Colonic mucosa (tissue), 4 donors: ENCODE measurements at regions not wholly inside any gene's neighbourhood (a gene's known extent, or its start where the extent isn't known, plus 50 kb on each side); places are given as distances from the start of the nearest gene placed in this dataset.

Experiments
- DNase-seq: peaks from one replicate; pipeline ENCODE4 v3.0.0-alpha.2; 2020
- H3K27ac ChIP-seq: fragments of 200-600 bp; one replicate; pipeline ENCODE4 v1.8.0; 2021
- H3K27me3 ChIP-seq: fragments of 200-600 bp; one replicate; pipeline ENCODE4 v1.8.0; 2021
- H3K36me3 ChIP-seq: fragments of 200-600 bp; one replicate; pipeline ENCODE4 v1.8.0; 2021
- H3K4me1 ChIP-seq: fragments of 200-600 bp; one replicate; pipeline ENCODE4 v1.8.0; 2021; ENCODE audit warnings: mild to moderate bottlenecking
- H3K4me3 ChIP-seq: fragments of 200-600 bp; one replicate; pipeline ENCODE4 v1.8.0; 2021
- H3K9ac ChIP-seq, 2 donors: one replicate each; pipeline ENCODE4 v1.7.0; 2013; ENCODE audit warnings: control low read depth in 2 of 2, low read depth in 2 of 2, low read length in 2 of 2
- H3K9me3 ChIP-seq: fragments of 200-600 bp; one replicate; pipeline ENCODE4 v1.8.0; 2021
- intact Hi-C: fragments of 100-400 bp; cut with DNase I; formaldehyde crosslinking; loops from one replicate; pipeline ENCODE4 v1.14.1; 2022
- TF ChIP-seq, protein P1 (sequence below): fragments of 200-600 bp; IDR thresholded peaks from one replicate; pipeline ENCODE4 v1.8.0; 2022; ENCODE audit warnings: antibody characterized with exemption, mild to moderate bottlenecking
- donor health status: healthy.
- donor health status: DM: no; HTN: no; CAD: no.
- donor health status: DM: no; HTN: no; CAD: no.

DNA sequence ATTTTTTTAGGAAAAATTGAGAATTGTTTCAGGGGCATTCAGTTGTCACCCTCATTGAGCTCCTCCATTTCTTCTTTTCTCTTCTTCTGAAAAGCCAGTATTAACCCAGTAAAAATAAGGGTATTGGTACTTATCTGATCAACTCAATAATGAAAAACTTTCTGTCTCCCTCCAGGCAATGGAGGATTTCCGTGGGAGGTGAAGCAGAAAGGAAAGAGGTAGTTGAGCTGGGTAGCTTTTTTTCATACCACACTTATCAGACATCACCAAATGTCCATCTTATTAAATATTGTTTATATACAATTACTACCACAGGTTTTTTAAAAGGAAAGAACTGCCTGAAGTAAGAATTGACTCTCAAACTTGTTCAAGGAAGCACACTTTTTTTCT is 731.1 kb upstream of the ZNF608 start:
- Histone ChIP-seq H3K4me1 (peaks cover 4% of the 10 kb centered on the region), H3K9me3 (no peaks in the 10 kb centered on the region), H3K9ac (no peak overlapping the region), H3K27ac (no peak overlapping the region), H3K36me3 (no peaks in the 10 kb centered on the region), H3K27me3 (no peaks in the 10 kb centered on the region), H3K4me3 (no peak overlapping the region)
- intact Hi-C loops, result no loop called here
- TF ChIP-seq, protein P1, sequence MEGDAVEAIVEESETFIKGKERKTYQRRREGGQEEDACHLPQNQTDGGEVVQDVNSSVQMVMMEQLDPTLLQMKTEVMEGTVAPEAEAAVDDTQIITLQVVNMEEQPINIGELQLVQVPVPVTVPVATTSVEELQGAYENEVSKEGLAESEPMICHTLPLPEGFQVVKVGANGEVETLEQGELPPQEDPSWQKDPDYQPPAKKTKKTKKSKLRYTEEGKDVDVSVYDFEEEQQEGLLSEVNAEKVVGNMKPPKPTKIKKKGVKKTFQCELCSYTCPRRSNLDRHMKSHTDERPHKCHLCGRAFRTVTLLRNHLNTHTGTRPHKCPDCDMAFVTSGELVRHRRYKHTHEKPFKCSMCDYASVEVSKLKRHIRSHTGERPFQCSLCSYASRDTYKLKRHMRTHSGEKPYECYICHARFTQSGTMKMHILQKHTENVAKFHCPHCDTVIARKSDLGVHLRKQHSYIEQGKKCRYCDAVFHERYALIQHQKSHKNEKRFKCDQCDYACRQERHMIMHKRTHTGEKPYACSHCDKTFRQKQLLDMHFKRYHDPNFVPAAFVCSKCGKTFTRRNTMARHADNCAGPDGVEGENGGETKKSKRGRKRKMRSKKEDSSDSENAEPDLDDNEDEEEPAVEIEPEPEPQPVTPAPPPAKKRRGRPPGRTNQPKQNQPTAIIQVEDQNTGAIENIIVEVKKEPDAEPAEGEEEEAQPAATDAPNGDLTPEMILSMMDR, result no peak
- no peak for DNase-seq

DNA sequence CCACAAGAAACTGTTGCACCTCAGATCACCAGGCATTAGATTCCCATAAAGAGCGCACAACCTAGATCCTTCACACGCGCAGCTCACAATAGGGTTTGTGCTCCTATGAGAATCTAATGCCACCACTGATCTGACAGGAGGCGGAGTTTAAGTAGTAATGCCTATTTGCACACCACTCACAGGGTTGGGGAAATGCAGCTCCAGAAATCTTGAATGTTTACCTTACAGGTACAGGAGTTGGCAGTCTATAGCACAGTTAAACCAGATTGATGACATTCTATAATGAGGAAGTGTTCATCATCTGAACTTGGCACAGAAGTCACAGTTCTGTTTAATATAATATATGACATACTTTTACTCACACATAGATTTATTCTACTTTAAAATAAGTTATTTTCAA is 732.2 kb upstream of the ZNF608 start:
- intact Hi-C loops, result no loop called here
- peak; percentile 54 for DNase-seq
- Histone ChIP-seq H3K9me3 (no peaks in the 10 kb centered on the region), H3K9ac (no peak overlapping the region), H3K4me1 (peaks cover 4% of the 10 kb centered on the region), H3K4me3 (no peak overlapping the region), H3K27me3 (no peaks in the 10 kb centered on the region), H3K36me3 (no peaks in the 10 kb centered on the region), H3K27ac (no peak overlapping the region)
- TF ChIP-seq, protein P1, result no peak

DNA sequence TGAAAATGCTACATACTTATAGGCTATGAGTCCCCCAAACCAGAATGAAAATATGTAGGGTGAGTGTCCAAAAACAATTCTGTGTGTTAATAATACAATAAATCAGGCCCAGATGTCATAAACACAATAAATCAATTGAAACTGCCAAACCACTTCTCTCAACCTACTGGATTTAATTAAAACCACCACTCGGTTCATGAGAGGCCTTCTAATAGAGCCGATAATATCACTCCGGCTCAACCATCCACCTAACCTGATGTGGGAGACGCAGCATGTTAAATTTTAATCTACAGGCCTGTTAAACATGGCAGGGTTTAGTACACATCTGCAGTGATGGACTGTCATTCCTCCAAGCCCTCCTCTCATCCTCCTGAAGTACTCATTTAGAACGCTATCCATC is 734.5 kb upstream of the ZNF608 start:
- intact Hi-C loops, result no loop called here
- H3K27me3 ChIP-seq, result no peaks in the 10 kb centered on the region
- H3K4me1 ChIP-seq, result peaks cover 4% of the 10 kb centered on the region
- no peak overlapping the region for H3K9ac ChIP-seq
- TF ChIP-seq, protein P1, result no peak
- no peaks in the 10 kb centered on the region for H3K9me3 ChIP-seq
- no peak for DNase-seq
- H3K27ac ChIP-seq, result no peak overlapping the region
- no peak overlapping the region for H3K4me3 ChIP-seq
- no peaks in the 10 kb centered on the region for H3K36me3 ChIP-seq

DNA sequence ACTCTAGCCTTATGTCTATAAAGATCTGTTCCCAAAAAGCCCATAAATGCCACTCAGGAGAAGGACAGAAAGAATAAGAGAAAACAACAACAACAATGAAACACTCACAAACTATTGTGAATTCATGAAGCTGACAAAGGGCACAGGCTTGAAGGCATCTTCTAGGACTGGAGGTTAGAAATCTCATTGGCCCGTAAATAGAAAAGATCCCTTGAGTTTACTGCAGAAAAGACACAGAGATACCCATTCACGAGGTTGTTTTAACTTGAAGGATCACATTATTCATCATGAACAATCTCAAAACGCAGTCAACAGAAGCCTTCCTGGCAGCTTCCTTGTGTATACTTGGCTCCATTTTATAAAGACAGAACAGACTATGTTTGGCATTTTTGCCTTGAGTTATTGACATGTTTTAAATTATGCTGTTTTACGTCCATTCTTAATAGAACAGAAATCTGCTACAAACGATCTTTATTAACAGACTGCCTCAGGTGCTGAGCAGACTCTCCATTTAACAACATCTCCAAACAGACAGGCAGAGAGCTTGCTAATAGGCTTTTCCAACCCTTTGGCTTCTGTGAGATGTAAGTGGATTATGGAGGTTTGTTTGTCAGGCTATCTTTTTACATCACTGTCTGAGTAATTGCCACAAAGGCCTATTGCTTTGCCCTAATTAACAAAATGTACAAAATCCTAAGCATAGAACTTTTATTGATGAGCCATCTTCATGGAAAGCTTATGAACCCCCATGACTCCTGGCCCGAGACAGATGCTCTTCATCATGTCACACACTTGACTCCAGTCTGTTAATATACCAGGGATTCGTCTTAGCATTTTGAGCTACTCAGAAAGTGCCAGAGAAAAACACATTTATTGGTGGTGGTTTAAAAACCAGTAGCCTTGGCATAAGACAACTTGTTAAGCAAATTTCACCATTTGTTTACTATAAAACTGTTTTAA is 735.3 kb upstream of the ZNF608 start:
- H3K4me1 ChIP-seq, result peaks cover 4% of the 10 kb centered on the region
- intact Hi-C loops, result no loop called here
- no peak overlapping the region for H3K27ac ChIP-seq

DNA sequence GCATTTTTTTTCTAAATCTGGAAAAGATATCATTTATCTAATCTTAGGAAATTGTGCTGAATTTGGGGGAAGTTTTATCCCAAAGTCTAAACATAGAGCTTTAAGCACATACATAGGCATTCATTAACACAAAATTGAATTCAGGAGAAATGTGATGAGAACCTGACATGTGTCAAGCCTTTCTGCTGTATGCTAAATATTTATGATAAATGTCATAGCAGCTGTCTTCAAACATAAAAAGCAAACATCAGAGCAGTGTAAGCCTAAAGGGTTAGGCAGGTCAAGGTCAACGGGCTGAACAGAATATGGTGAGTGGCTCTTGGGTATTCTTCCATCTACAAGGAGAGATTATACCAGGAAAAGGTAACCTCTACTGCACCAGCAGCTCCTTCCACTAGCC is 737.2 kb upstream of the ZNF608 start:
- H3K9me3 ChIP-seq, result no peaks in the 10 kb centered on the region
- TF ChIP-seq, protein P1, result no peak
- no peak for DNase-seq
- intact Hi-C loops, result no loop called here
- H3K36me3 ChIP-seq, result no peaks in the 10 kb centered on the region
- no peak overlapping the region for H3K27ac ChIP-seq
- no peaks in the 10 kb centered on the region for H3K27me3 ChIP-seq
- peaks cover 4% of the 10 kb centered on the region for H3K4me1 ChIP-seq
- H3K9ac ChIP-seq, result no peak overlapping the region
- H3K4me3 ChIP-seq, result no peak overlapping the region

More for the DNA sequence above, 735.3 kb upstream of the ZNF608 start:
- Histone ChIP-seq H3K4me3 (no peak overlapping the region), H3K9me3 (no peaks in the 10 kb centered on the region), H3K36me3 (no peaks in the 10 kb centered on the region), H3K9ac (no peak overlapping the region), H3K27me3 (no peaks in the 10 kb centered on the region)
- TF ChIP-seq, protein P1, result no peak
- no peak for DNase-seq
